SH-SY5Y (cell line): ENCODE measurements at regions not wholly inside any gene's neighbourhood (a gene's known extent, or its start where the extent isn't known, plus 50 kb on each side); places are given as distances from the start of the nearest gene placed in this dataset.

ENCODE experiments used
- GATA2 ChIP-seq: IDR thresholded peaks from 2 replicates; pipeline ENCODE4 v1.6.1; 2011; ENCODE audit warnings: mild to moderate bottlenecking, low read depth, low read length
- GATA3 ChIP-seq: IDR thresholded peaks from 2 replicates; pipeline ENCODE4 v1.6.1; 2011; ENCODE audit warnings: low read depth, mild to moderate bottlenecking, low read length, moderate library complexity

DNA sequence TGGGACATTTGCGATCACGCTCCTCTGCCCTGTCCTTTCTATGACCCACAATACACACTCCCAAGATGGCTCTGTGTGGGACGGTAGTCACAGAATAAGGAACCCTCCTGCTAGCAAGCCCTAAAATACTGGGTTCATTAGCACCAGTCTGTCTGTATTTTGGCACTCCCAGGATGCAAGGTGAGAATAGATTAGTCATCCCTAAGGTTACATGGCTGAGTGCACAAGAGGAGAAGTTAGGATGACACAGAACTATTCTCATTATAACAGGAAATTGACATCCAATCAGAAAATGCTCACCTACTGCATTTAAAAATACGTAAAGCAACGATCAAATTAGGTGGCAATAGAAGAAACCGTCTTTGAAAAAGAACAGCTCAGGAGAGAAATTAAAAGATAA lies 590.2 kb downstream of the EPHA4 start:
- no peak for TF ChIP-seq GATA3
- no peak for TF ChIP-seq GATA2
